HG03575 (cell line): ENCODE measurements at regions not wholly inside any gene's neighbourhood (a gene's known extent, or its start where the extent isn't known, plus 50 kb on each side); places are given as distances from the start of the nearest gene placed in this dataset.
"Not testable (repeated sequence)": the region's sequence is repeated elsewhere in the genome, so short reads cannot be mapped to it uniquely, and the experiment has no call there.

Experiments used
- ATAC-seq: cut with Tn5 transposase; IDR thresholded peaks from one replicate; pipeline ENCODE4 v1.9.1; 2021; ENCODE audit not compliant: unreplicated experiment, insufficient number of reproducible peaks, low FRiP score; ENCODE audit errors: extremely low read depth

GRCh38 chr4:115515772-115516171 is 402.4 kb upstream of the NDST4 start:
- ATAC-seq = peak; percentile 98

GRCh38 chr4:115515366-115515765 is 401.9 kb upstream of the NDST4 start:
- no peak for ATAC-seq

- no peak for ATAC-seq
These were observed 401.3 kb upstream of the NDST4 start for GRCh38 chr4:115514675-115515074.

GRCh38 chr4:115505326-115505725 is 391.9 kb upstream of the NDST4 start:
- ATAC-seq = no peak

- ATAC-seq = no peak
These were observed 388.2 kb upstream of the NDST4 start for GRCh38 chr4:115501656-115502055.

GRCh38 chr4:115493770-115494169 is 380.4 kb upstream of the NDST4 start:
- ATAC-seq = not testable (repeated sequence)

GRCh38 chr4:115491686-115492085 is 378.3 kb upstream of the NDST4 start:
- ATAC-seq = no peak

GRCh38 chr4:115489279-115489678 is 375.9 kb upstream of the NDST4 start:
- ATAC-seq = no peak

GRCh38 chr4:115485402-115485801 is 372.0 kb upstream of the NDST4 start:
- ATAC-seq = no peak

- no peak for ATAC-seq
These were observed 371.1 kb upstream of the NDST4 start for GRCh38 chr4:115484479-115484878.

- ATAC-seq = no peak
These were observed 357.3 kb upstream of the NDST4 start for GRCh38 chr4:115470763-115471162.

GRCh38 chr4:115459301-115459700 is 345.9 kb upstream of the NDST4 start:
- ATAC-seq = not testable (repeated sequence)

GRCh38 chr4:115456231-115456630 is 342.8 kb upstream of the NDST4 start:
- ATAC-seq = no peak

- ATAC-seq = no peak
These were observed 340.8 kb upstream of the NDST4 start for GRCh38 chr4:115454228-115454627.

GRCh38 chr4:115453416-115453815 is 340.0 kb upstream of the NDST4 start:
- ATAC-seq = no peak

GRCh38 chr4:115452229-115452628 is 338.8 kb upstream of the NDST4 start:
- ATAC-seq = not testable (repeated sequence)

- ATAC-seq = no peak
These were observed 324.3 kb upstream of the NDST4 start for GRCh38 chr4:115437739-115438138.

- ATAC-seq = no peak
These were observed 320.1 kb upstream of the NDST4 start for GRCh38 chr4:115433491-115433890.

GRCh38 chr4:115430024-115430423 is 316.6 kb upstream of the NDST4 start:
- no peak for ATAC-seq

GRCh38 chr4:115428455-115428854 is 315.0 kb upstream of the NDST4 start:
- ATAC-seq = no peak

GRCh38 chr4:115424852-115425251 is 311.4 kb upstream of the NDST4 start:
- ATAC-seq = no peak
